SK-N-SH (cell line): ENCODE measurements at regions not wholly inside any gene's neighbourhood (a gene's known extent, or its start where the extent isn't known, plus 50 kb on each side); places are given as distances from the start of the nearest gene placed in this dataset.

ENCODE experiments used
- CTCF ChIA-PET: fragments of 300-600, 350-600 bp; formaldehyde crosslinking; extraction: SDS; loops from one replicate; lab custom pipeline; 2021; lab: Yijun Ruan, JAX
- POLR2A ChIA-PET: fragments of 350-600 bp; sonication (Branson Sonifier 250); formaldehyde crosslinking; extraction: SDS; loops from one replicate; lab custom pipeline; 2020; ENCODE audit warnings: antibody characterized with exemption, inconsistent platforms; lab: Yijun Ruan, JAX
- DNase-seq: peaks from one replicate; pipeline ENCODE4 v3.0.0; 2012
- H2AFZ ChIP-seq: fragments of 200-600 bp; sonication (generic); 2 replicates; pipeline ENCODE4 v1.8.1; 2016; ENCODE audit warnings: antibody characterized with exemption, mild to moderate bottlenecking, low read depth
- H3F3A ChIP-seq: fragments of 200-600 bp; sonication (generic); replicated peaks from 2 replicates; pipeline ENCODE3; 2016; ENCODE audit warnings: antibody characterized with exemption, mild to moderate bottlenecking; ENCODE audit not compliant: insufficient read depth
- H3K27ac ChIP-seq, 2 experiments: fragments of 200-500 bp in 1 of 2; fragments of 200-600 bp in 1 of 2; sonication (Bioruptor generic) in 1 of 2; sonication (generic), shearing (Covaris generic) in 1 of 2; 2 replicates each; pipeline versions ENCODE4 v1.5.1 to v1.6.1; 2014 to 2016; ENCODE audit warnings: low read depth in 2 of 2, inconsistent platforms in 1 of 2, low read length in 1 of 2, mild to moderate bottlenecking in 1 of 2, mixed read lengths in 1 of 2
- H3K27me3 ChIP-seq: fragments of 200-600 bp; sonication (generic), shearing (Covaris generic); 2 replicates; pipeline ENCODE4 v1.6.1; 2016; ENCODE audit warnings: mixed run types; ENCODE audit not compliant: insufficient read depth
- H3K36me3 ChIP-seq, 2 experiments: fragments of 200-500 bp in 1 of 2; fragments of 200-600 bp in 1 of 2; sonication (Bioruptor generic) in 1 of 2; sonication (generic) in 1 of 2; replicated peaks in 1 of 2; 2 replicates each; pipeline versions ENCODE3 to v1.5.1; 2014 to 2016; ENCODE audit warnings: low read length in 1 of 2, mild to moderate bottlenecking in 1 of 2; ENCODE audit not compliant: insufficient read depth in 2 of 2, control insufficient read depth in 1 of 2
- H3K4me1 ChIP-seq, 2 experiments: fragments of 200-500 bp in 1 of 2; fragments of 200-600 bp in 1 of 2; sonication (Bioruptor generic) in 1 of 2; sonication (generic), shearing (Covaris generic) in 1 of 2; 2 replicates each; pipeline versions ENCODE4 v1.5.1 to v1.6.1; 2014 to 2016; ENCODE audit warnings: low read depth in 1 of 2, low read length in 1 of 2, mixed run types in 1 of 2; ENCODE audit not compliant: insufficient read depth in 2 of 2, control insufficient read depth in 1 of 2
- H3K4me2 ChIP-seq: fragments of 200-600 bp; sonication (generic), shearing (Covaris generic); 2 replicates; pipeline ENCODE4 v1.6.1; 2017; ENCODE audit warnings: mixed run types
- H3K4me3 ChIP-seq, 2 experiments: fragments of 200-500 bp in 1 of 2; fragments of 200-600 bp in 1 of 2; sonication (Bioruptor generic) in 1 of 2; sonication (generic), shearing (Covaris generic) in 1 of 2; 2 replicates each; pipeline versions ENCODE4 v1.5.1 to v1.8.1; 2014 to 2016; ENCODE audit warnings: low read depth in 2 of 2, inconsistent platforms in 1 of 2, low read length in 1 of 2, mild to moderate bottlenecking in 1 of 2, mixed read lengths in 1 of 2, moderate library complexity in 1 of 2
- H3K79me2 ChIP-seq: fragments of 200-600 bp; sonication (generic); 2 replicates; pipeline ENCODE4 v1.8.1; 2017; ENCODE audit warnings: mild to moderate bottlenecking; ENCODE audit not compliant: insufficient read depth
- H3K9ac ChIP-seq: fragments of 200-600 bp; sonication (generic); 2 replicates; pipeline ENCODE4 v1.6.1; 2017; ENCODE audit warnings: mixed run types
- H3K9me2 ChIP-seq: fragments of 200-600 bp; sonication (generic); 2 replicates; pipeline ENCODE4 v1.6.1; 2017; ENCODE audit warnings: mixed run types
- H3K9me3 ChIP-seq: fragments of 200-600 bp; sonication (generic); 2 replicates; pipeline ENCODE4 v1.6.1; 2017; ENCODE audit warnings: mixed run types, mild to moderate bottlenecking, moderate library complexity
- H4K20me1 ChIP-seq: fragments of 200-600 bp; sonication (generic); 2 replicates; pipeline ENCODE4 v1.6.1; 2017; ENCODE audit warnings: mild to moderate bottlenecking, mixed run types; ENCODE audit not compliant: insufficient read depth
- CHD2 ChIP-seq: fragments of 150-350 bp; IDR thresholded peaks from 2 replicates; pipeline ENCODE4 v1.6.1; 2018; ENCODE audit warnings: low read length; ENCODE audit not compliant: partially characterized antibody
- CTCF ChIP-seq: fragments of 200-600 bp; sonication (generic); IDR thresholded peaks from 2 replicates; pipeline ENCODE4 v1.6.1; 2017; ENCODE audit warnings: antibody characterized with exemption, mild to moderate bottlenecking, moderate library complexity
- EP300 ChIP-seq, 2 experiments: IDR thresholded peaks; 2 replicates each; pipeline versions ENCODE4 v1.4.0 to v1.6.1; 2012; ENCODE audit warnings: borderline replicate concordance in 1 of 2, low read depth in 1 of 2, low read length in 1 of 2
- EZH2phosphoT487 ChIP-seq: fragments of 200-600 bp; sonication (generic); IDR thresholded peaks from 2 replicates; pipeline ENCODE4 v1.6.1; 2017; ENCODE audit warnings: low read depth, mixed run types, mild to moderate bottlenecking, antibody characterized with exemption, moderate library complexity, borderline replicate concordance
- FOSL2 ChIP-seq: IDR thresholded peaks from 2 replicates; pipeline ENCODE4 v1.4.0; 2012; ENCODE audit warnings: low read depth, mild to moderate bottlenecking, moderate library complexity, borderline replicate concordance
- FOXJ3 ChIP-seq: sonication (generic); formaldehyde crosslinking; IDR thresholded peaks from 2 replicates; pipeline ENCODE4 v1.5.1; 2020; ENCODE audit warnings: mild to moderate bottlenecking, missing genetic modification reagents
- FOXM1 ChIP-seq: IDR thresholded peaks from 2 replicates; pipeline ENCODE4 v1.4.0; 2012; ENCODE audit warnings: low read depth, mild to moderate bottlenecking
- GABPA ChIP-seq: IDR thresholded peaks from 2 replicates; pipeline ENCODE4 v1.4.0; 2012; ENCODE audit warnings: low read depth, mild to moderate bottlenecking
- GATA2 ChIP-seq: sonication (generic); formaldehyde crosslinking; IDR thresholded peaks from 2 replicates; pipeline ENCODE4 v1.5.0; 2020; ENCODE audit warnings: mild to moderate bottlenecking, missing genetic modification reagents
- IRF3 ChIP-seq: fragments of 150-350 bp; IDR thresholded peaks from 2 replicates; pipeline ENCODE4 v1.6.1; 2016; ENCODE audit warnings: mild to moderate bottlenecking, low read depth, low read length
- JUND ChIP-seq: IDR thresholded peaks from 2 replicates; pipeline ENCODE4 v1.4.0; 2012
- MXI1 ChIP-seq: IDR thresholded peaks from 2 replicates; pipeline ENCODE4 v1.6.1; 2012; ENCODE audit warnings: mild to moderate bottlenecking, low read depth, low read length, improper control_type of control experiment
- REST ChIP-seq: IDR thresholded peaks from 2 replicates; pipeline ENCODE4 v1.6.1; 2012; ENCODE audit warnings: mild to moderate bottlenecking, low read depth, low read length, moderate library complexity
- SIN3A ChIP-seq: IDR thresholded peaks from 2 replicates; pipeline ENCODE4 v1.6.1; 2012; ENCODE audit warnings: low read depth, mild to moderate bottlenecking, low read length, moderate library complexity, borderline replicate concordance
- TAF1 ChIP-seq: IDR thresholded peaks from 2 replicates; pipeline ENCODE4 v1.6.1; 2012; ENCODE audit warnings: low read depth, mild to moderate bottlenecking, low read length, moderate library complexity, borderline replicate concordance
- USF2 ChIP-seq: fragments of 150-350 bp; IDR thresholded peaks from 2 replicates; pipeline ENCODE4 v1.6.1; 2017; ENCODE audit warnings: antibody characterized with exemption, low read length, low read depth, borderline replicate concordance
- ZBTB33 ChIP-seq: IDR thresholded peaks from 2 replicates; pipeline ENCODE4 v1.4.0; 2012; ENCODE audit warnings: low read depth, borderline replicate concordance
- WGBS: methylation state at CpG from one replicate; pipeline ENCODE4 v1.1.6; 2017; ENCODE audit warnings: low lambda C conversion rate; 5-methylcytosine and 5-hydroxymethylcytosine counted together

- TF ChIP-seq REST = no peak
- no peak for TF ChIP-seq SIN3A
- no peak for TF ChIP-seq FOXM1
- TF ChIP-seq JUND = no peak
Measured at GRCh38 chr12:73384592-73384991, 1112.4 kb downstream of the TRHDE start (continued).

GRCh38 chr12:73390261-73390660 is 1118.1 kb downstream of the TRHDE start:
- Histone ChIP-seq H3K4me2 (no peak overlapping the region), H2AFZ (no peak overlapping the region), H3K4me1 (no peaks in the 10 kb centered on the region), H3K4me3 (no peak overlapping the region), H3K36me3 (no peaks in the 10 kb centered on the region), H3K9me3 (no peaks in the 10 kb centered on the region; the same call in 1 of the 2 replicates), H3K9ac (no peak overlapping the region), H3K27ac (no peak overlapping the region), H3K9me2 (0 out of 2 replicates have a peak, but pooled peaks cover 3% of the 10 kb centered on the region), H3K27me3 (no peaks in the 10 kb centered on the region), H3F3A (no peaks in the 10 kb centered on the region), H3K79me2 (no peaks in the 10 kb centered on the region), H4K20me1 (no peaks in the 10 kb centered on the region)
- no peak for DNase-seq
- CTCF ChIA-PET = no interaction called here
- POLR2A ChIA-PET = no interaction called here
- WGBS = 40% methylated on average over 2 of the region's 2 CpGs
- no peak for TF ChIP-seq FOXM1
- TF ChIP-seq REST = no peak
- no peak for TF ChIP-seq MXI1
- no peak for TF ChIP-seq IRF3
- no peak for TF ChIP-seq FOXJ3 (CRISPR knock-in tag)
- TF ChIP-seq FOSL2 = no peak
- no peak for TF ChIP-seq USF2
- no peak for TF ChIP-seq TAF1
- TF ChIP-seq CTCF = no peak
- TF ChIP-seq SIN3A = no peak
- TF ChIP-seq GABPA = no peak
- no peak for TF ChIP-seq EP300 (IDR thresholded peaks at IDR 0.05; ENCODE audit: borderline replicate concordance in 1 of 2, low read depth in 1 of 2, low read length in 1 of 2)
- no peak for TF ChIP-seq EZH2phosphoT487
- no peak for TF ChIP-seq CHD2
- no peak for TF ChIP-seq ZBTB33
- no peak for TF ChIP-seq GATA2 (CRISPR knock-in tag)
